ENCODE measurements at regions not wholly inside any gene's neighbourhood (a gene's known extent, or its start where the extent isn't known, plus 50 kb on each side); places are given as distances from the start of the nearest gene placed in this dataset.
"Not testable (repeated sequence)": the region's sequence is repeated elsewhere in the genome, so short reads cannot be mapped to it uniquely, and the experiment has no call there.

- DNase-seq (ENCODE audit: low read depth in 2 of 2): no peak
Observed at GRCh38 chr7:35909870-35910357, 109.1 kb downstream of the SEPTIN7 start.

GRCh38 chr7:35910621-35911020 lies 109.8 kb downstream of the SEPTIN7 start:
- DNase-seq (ENCODE audit: low read depth in 2 of 2): not testable (repeated sequence)

- not testable (repeated sequence) for DNase-seq (ENCODE audit: low read depth in 2 of 2)
Observed at GRCh38 chr7:35913350-35913749, 112.5 kb downstream of the SEPTIN7 start.

- DNase-seq (ENCODE audit: low read depth in 2 of 2): not testable (repeated sequence)
Observed at GRCh38 chr7:35914214-35914613, 113.4 kb downstream of the SEPTIN7 start.

- DNase-seq (ENCODE audit: low read depth in 2 of 2): not testable (repeated sequence)
Observed at GRCh38 chr7:35915247-35915955, 114.5 kb downstream of the SEPTIN7 start.

- not testable (repeated sequence) for DNase-seq (ENCODE audit: low read depth in 2 of 2)
Observed at GRCh38 chr7:35918217-35918616, 117.4 kb downstream of the SEPTIN7 start.

- not testable (repeated sequence) for DNase-seq (ENCODE audit: low read depth in 2 of 2)
Observed at GRCh38 chr7:35919607-35920006, 118.8 kb downstream of the SEPTIN7 start.

GRCh38 chr7:35921338-35921737 lies 120.5 kb downstream of the SEPTIN7 start:
- DNase-seq (ENCODE audit: low read depth in 2 of 2): not testable (repeated sequence)

GRCh38 chr7:35924668-35925067 lies 123.8 kb downstream of the SEPTIN7 start:
- DNase-seq (ENCODE audit: low read depth in 2 of 2): not testable (repeated sequence)

- not testable (repeated sequence) for DNase-seq (ENCODE audit: low read depth in 2 of 2)
Observed at GRCh38 chr7:35926966-35927365, 126.1 kb downstream of the SEPTIN7 start.

- not testable (repeated sequence) for DNase-seq (ENCODE audit: low read depth in 2 of 2)
Observed at GRCh38 chr7:35931134-35931533, 130.3 kb downstream of the SEPTIN7 start.

- DNase-seq (ENCODE audit: low read depth in 2 of 2): not testable (repeated sequence)
Observed at GRCh38 chr7:35931551-35931950, 130.7 kb downstream of the SEPTIN7 start.

GRCh38 chr7:35940695-35941094 lies 139.8 kb downstream of the SEPTIN7 start:
- DNase-seq (ENCODE audit: low read depth in 2 of 2): not testable (repeated sequence)

GRCh38 chr7:35945621-35946020 lies 144.8 kb downstream of the SEPTIN7 start:
- not testable (repeated sequence) for DNase-seq (ENCODE audit: low read depth in 2 of 2)

GRCh38 chr7:35955735-35956134 lies 154.9 kb downstream of the SEPTIN7 start:
- not testable (repeated sequence) for DNase-seq (ENCODE audit: low read depth in 2 of 2)

GRCh38 chr7:35956988-35957387 lies 156.1 kb downstream of the SEPTIN7 start:
- DNase-seq (ENCODE audit: low read depth in 2 of 2): not testable (repeated sequence)

GRCh38 chr7:35961260-35961659 lies 160.4 kb downstream of the SEPTIN7 start:
- not testable (repeated sequence) for DNase-seq (ENCODE audit: low read depth in 2 of 2)

- DNase-seq (ENCODE audit: low read depth in 2 of 2): not testable (repeated sequence)
Observed at GRCh38 chr7:35962607-35963006, 161.8 kb downstream of the SEPTIN7 start.

GRCh38 chr7:35967366-35968139 lies 166.7 kb downstream of the SEPTIN7 start:
- no peak for DNase-seq (ENCODE audit: low read depth in 2 of 2)

GRCh38 chr7:35968140-35968940 lies 167.5 kb downstream of the SEPTIN7 start:
- no peak for DNase-seq (ENCODE audit: low read depth in 2 of 2)

- no peak for DNase-seq (ENCODE audit: low read depth in 2 of 2)
Observed at GRCh38 chr7:35969066-35969465, 168.2 kb downstream of the SEPTIN7 start.

- no peak for DNase-seq (ENCODE audit: low read depth in 2 of 2)
Observed at GRCh38 chr7:35970458-35970857, 169.6 kb downstream of the SEPTIN7 start.
